HepG2 (cell line): ENCODE measurements at regions not wholly inside any gene's neighbourhood (a gene's known extent, or its start where the extent isn't known, plus 50 kb on each side); places are given as distances from the start of the nearest gene placed in this dataset.

Experiments used
- CAMTA2 ChIP-seq: sonication (generic); formaldehyde crosslinking; IDR thresholded peaks from 2 replicates; pipeline ENCODE4 v1.4.0; 2020; ENCODE audit warnings: mild to moderate bottlenecking, missing genetic modification reagents, borderline replicate concordance
- CEBPB ChIP-seq: IDR thresholded peaks from 2 replicates; pipeline ENCODE4 v1.6.1; 2011; ENCODE audit warnings: low read depth, low read length, improper control_type of control experiment, borderline replicate concordance
- PLRG1 ChIP-seq: fragments of 450-650 bp; conservative IDR thresholded peaks from 2 replicates; pipeline ENCODE4 v1.6.1; 2016
- ZBTB20 ChIP-seq: sonication (generic); formaldehyde crosslinking; IDR thresholded peaks from 2 replicates; pipeline ENCODE4 v1.8.1; 2023; ENCODE audit warnings: missing genetic modification reagents, low read depth, mild to moderate bottlenecking, borderline replicate concordance
- ZNF513 ChIP-seq: sonication (generic); formaldehyde crosslinking; conservative IDR thresholded peaks from 2 replicates; pipeline ENCODE4 v1.5.0; 2020; ENCODE audit warnings: missing genetic modification reagents
- ZSCAN5A ChIP-seq: sonication (generic); formaldehyde crosslinking; IDR thresholded peaks from 2 replicates; pipeline ENCODE4 v1.8.0; 2022; ENCODE audit warnings: mild to moderate bottlenecking, missing genetic modification reagents, borderline replicate concordance
- TF ChIP-seq, protein P1 (sequence below): sonication (generic); formaldehyde crosslinking; IDR thresholded peaks from 2 replicates; pipeline ENCODE4 v1.8.1; 2023; ENCODE audit warnings: mild to moderate bottlenecking, missing genetic modification reagents, borderline replicate concordance

DNA sequence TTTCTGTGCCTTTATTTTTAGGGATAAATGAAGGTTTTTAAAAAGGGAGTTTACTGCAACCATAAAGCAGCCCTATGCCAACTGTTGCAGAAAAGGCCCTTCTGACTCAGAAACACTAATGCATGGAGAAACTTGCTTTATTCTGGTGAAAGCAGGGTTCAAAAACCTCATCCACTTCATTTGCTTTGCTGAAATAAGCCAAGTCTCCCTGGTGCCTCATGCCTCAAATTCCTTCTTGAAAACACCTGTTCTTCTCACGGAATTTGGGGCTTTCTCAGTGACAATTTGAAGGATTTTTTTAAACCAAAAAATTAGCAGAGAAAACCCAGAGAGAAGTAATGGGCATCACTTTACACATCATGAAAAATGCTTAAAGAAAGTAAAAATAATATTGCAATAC is 349.0 kb downstream of the PCDH7 start:
- TF ChIP-seq ZSCAN5A (CRISPR knock-in tag) = no peak
- TF ChIP-seq, protein P1, sequence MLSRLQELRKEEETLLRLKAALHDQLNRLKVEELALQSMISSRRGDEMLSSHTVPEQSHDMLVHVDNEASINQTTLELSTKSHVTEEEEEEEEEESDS = no peak
- no peak for TF ChIP-seq CAMTA2
- no peak for TF ChIP-seq PLRG1
- TF ChIP-seq ZBTB20 (CRISPR knock-in tag) = no peak
- TF ChIP-seq ZNF513 (CRISPR knock-in tag) = no peak
- TF ChIP-seq CEBPB = no peak
